Putamen (tissue), 1 donor: ENCODE measurements at regions not wholly inside any gene's neighbourhood (a gene's known extent, or its start where the extent isn't known, plus 50 kb on each side); places are given as distances from the start of the nearest gene placed in this dataset.
A peak's percentile ranks its signal among the peaks of the same experiment; 100 is the strongest.

Experiments
- DNase-seq: peaks from one replicate; pipeline ENCODE4 v3.0.0-alpha.2; 2016; ENCODE audit warnings: low spot score

GRCh38 chr17:79539944-79540705 is 70.7 kb downstream of the RBFOX3 start:
- DNase-seq = peak; percentile 52

- DNase-seq = no peak
Measured at GRCh38 chr17:79538291-79538690, 72.6 kb downstream of the RBFOX3 start.

- no peak for DNase-seq
Measured at GRCh38 chr17:79537686-79538085, 73.2 kb downstream of the RBFOX3 start.

- no peak for DNase-seq
Measured at GRCh38 chr17:79537061-79537460, 73.8 kb downstream of the RBFOX3 start.

- no peak for DNase-seq
Measured at GRCh38 chr17:79536212-79536840, 74.5 kb downstream of the RBFOX3 start.

- DNase-seq = no peak
Measured at GRCh38 chr17:79535728-79536025, 75.2 kb downstream of the RBFOX3 start.

- no peak for DNase-seq
Measured at GRCh38 chr17:79534851-79535727, 75.8 kb downstream of the RBFOX3 start.

GRCh38 chr17:79534111-79534510 is 76.7 kb downstream of the RBFOX3 start:
- no peak for DNase-seq

GRCh38 chr17:79533116-79533515 is 77.7 kb downstream of the RBFOX3 start:
- DNase-seq = no peak

GRCh38 chr17:79532107-79532790 is 78.6 kb downstream of the RBFOX3 start:
- no peak for DNase-seq

GRCh38 chr17:79531191-79532095 is 79.4 kb downstream of the RBFOX3 start:
- no peak for DNase-seq

GRCh38 chr17:79530361-79531105 is 80.3 kb downstream of the RBFOX3 start:
- DNase-seq = no peak

GRCh38 chr17:79529661-79530081 is 81.2 kb downstream of the RBFOX3 start:
- DNase-seq = no peak

- no peak for DNase-seq
Measured at GRCh38 chr17:79528592-79529125, 82.2 kb downstream of the RBFOX3 start.

- DNase-seq = no peak
Measured at GRCh38 chr17:79527306-79527705, 83.5 kb downstream of the RBFOX3 start.

- no peak for DNase-seq
Measured at GRCh38 chr17:79525793-79526677, 84.8 kb downstream of the RBFOX3 start.

GRCh38 chr17:79524213-79525187 is 86.4 kb downstream of the RBFOX3 start:
- DNase-seq = no peak

GRCh38 chr17:79522414-79522813 is 88.4 kb downstream of the RBFOX3 start:
- DNase-seq = no peak
